RWPE2 (cell line): ENCODE measurements at regions not wholly inside any gene's neighbourhood (a gene's known extent, or its start where the extent isn't known, plus 50 kb on each side); places are given as distances from the start of the nearest gene placed in this dataset.
A peak's percentile ranks its signal among the peaks of the same experiment; 100 is the strongest.
"Not testable (repeated sequence)": the region's sequence is repeated elsewhere in the genome, so short reads cannot be mapped to it uniquely, and the experiment has no call there.

Experiments used
- ATAC-seq: fragments of 200-7000 bp; cut with Tn5 transposase; 3 replicates; pipeline ENCODE4 v1.9.1; 2021; ENCODE audit warnings: low read depth
- DNase-seq: peaks from one replicate; pipeline ENCODE4 v3.0.0-alpha.2; 2020; ENCODE audit warnings: low spot score
- H3K27ac ChIP-seq: fragments of 450-650 bp; 2 replicates; pipeline ENCODE4 v1.5.1; 2017; ENCODE audit warnings: mild to moderate bottlenecking; ENCODE audit not compliant: poor library complexity, severe bottlenecking
- H3K27me3 ChIP-seq: fragments of 250-450 bp; sonication (Bioruptor Pico); 2 replicates; pipeline ENCODE4 v1.5.1; 2021; ENCODE audit warnings: mild to moderate bottlenecking, moderate library complexity; ENCODE audit not compliant: insufficient read depth, poor library complexity, severe bottlenecking
- H3K36me3 ChIP-seq: fragments of 250-450 bp; sonication (Bioruptor Pico); 2 replicates; pipeline ENCODE4 v1.5.1; 2020; ENCODE audit warnings: low read depth, mild to moderate bottlenecking, moderate library complexity
- H3K4me1 ChIP-seq: fragments of 250-450 bp; sonication (Bioruptor Pico); 2 replicates; pipeline ENCODE4 v1.5.1; 2021; ENCODE audit warnings: mild to moderate bottlenecking, moderate library complexity; ENCODE audit not compliant: insufficient read depth, poor library complexity, severe bottlenecking
- H3K4me3 ChIP-seq: fragments of 250-450 bp; sonication (Bioruptor Pico); 2 replicates; pipeline ENCODE4 v1.5.1; 2021; ENCODE audit warnings: mild to moderate bottlenecking, moderate library complexity; ENCODE audit not compliant: severe bottlenecking
- H3K9me3 ChIP-seq: fragments of 250-450 bp; sonication (Bioruptor Pico); 2 replicates; pipeline ENCODE4 v1.5.1; 2021; ENCODE audit warnings: mild to moderate bottlenecking, moderate library complexity; ENCODE audit not compliant: severe bottlenecking
- TF ChIP-seq, protein P1 (sequence below): fragments of 450-650 bp; IDR thresholded peaks from one replicate; pipeline ENCODE4 v1.5.1; 2017; ENCODE audit warnings: mild to moderate bottlenecking, moderate library complexity; ENCODE audit not compliant: poor library complexity, severe bottlenecking

DNA sequence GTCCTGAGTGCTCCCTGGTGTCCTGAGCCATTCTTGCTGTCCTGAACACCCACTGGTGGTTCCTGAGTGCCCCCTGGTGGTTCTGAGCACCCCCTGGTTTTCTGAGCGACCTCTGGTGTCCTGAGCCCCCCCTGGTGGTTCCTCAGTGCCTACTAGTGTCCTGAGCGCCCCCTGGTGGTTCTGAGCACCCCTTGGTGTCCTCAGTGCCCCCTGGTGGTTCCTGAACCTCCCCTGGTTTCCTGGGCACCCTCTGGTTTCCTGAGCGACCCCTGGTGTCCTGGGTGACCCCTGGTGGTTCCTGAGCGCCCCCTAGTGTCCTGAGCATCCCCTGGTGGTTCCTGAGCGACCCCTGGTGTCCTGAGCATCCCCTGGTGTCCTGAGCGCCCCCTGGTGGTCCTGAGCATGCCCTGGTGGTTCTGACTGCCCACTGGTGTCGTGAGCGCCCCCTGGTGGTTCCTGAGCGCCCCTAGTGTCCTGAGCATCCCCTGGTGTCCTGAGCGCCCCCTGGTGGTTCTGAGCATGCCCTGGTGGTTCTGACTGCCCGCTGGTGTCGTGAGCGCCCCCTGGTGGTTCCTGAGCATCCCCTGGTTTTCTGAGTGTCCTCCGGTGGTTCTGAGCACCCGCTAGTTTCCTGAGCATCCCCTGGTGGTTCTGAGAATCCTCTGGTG lies 473.1 kb downstream of the TMEM121 start:
- TF ChIP-seq, protein P1, sequence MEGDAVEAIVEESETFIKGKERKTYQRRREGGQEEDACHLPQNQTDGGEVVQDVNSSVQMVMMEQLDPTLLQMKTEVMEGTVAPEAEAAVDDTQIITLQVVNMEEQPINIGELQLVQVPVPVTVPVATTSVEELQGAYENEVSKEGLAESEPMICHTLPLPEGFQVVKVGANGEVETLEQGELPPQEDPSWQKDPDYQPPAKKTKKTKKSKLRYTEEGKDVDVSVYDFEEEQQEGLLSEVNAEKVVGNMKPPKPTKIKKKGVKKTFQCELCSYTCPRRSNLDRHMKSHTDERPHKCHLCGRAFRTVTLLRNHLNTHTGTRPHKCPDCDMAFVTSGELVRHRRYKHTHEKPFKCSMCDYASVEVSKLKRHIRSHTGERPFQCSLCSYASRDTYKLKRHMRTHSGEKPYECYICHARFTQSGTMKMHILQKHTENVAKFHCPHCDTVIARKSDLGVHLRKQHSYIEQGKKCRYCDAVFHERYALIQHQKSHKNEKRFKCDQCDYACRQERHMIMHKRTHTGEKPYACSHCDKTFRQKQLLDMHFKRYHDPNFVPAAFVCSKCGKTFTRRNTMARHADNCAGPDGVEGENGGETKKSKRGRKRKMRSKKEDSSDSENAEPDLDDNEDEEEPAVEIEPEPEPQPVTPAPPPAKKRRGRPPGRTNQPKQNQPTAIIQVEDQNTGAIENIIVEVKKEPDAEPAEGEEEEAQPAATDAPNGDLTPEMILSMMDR, result peak; percentile 13
- no peak for DNase-seq
- Histone ChIP-seq H3K36me3 (no peaks in the 10 kb centered on the region), H3K27me3 (no peaks in the 10 kb centered on the region), H3K4me1 (no peaks in the 10 kb centered on the region), H3K9me3 (no peaks in the 10 kb centered on the region), H3K27ac (no peak overlapping the region), H3K4me3 (no peak overlapping the region)
- no peak for ATAC-seq

- not testable (repeated sequence) for H3K4me1 ChIP-seq, DNase-seq, ATAC-seq, H3K4me3 ChIP-seq, H3K27me3 ChIP-seq, H3K36me3 ChIP-seq, H3K9me3 ChIP-seq, H3K27ac ChIP-seq
These were observed 473.7 kb downstream of the TMEM121 start for GRCh38 chr14:106000029-106000511.

- H3K36me3 ChIP-seq, H3K4me3 ChIP-seq, H3K27me3 ChIP-seq, ATAC-seq, H3K4me1 ChIP-seq, DNase-seq, H3K9me3 ChIP-seq, H3K27ac ChIP-seq: not testable (repeated sequence)
These were observed 474.9 kb downstream of the TMEM121 start for GRCh38 chr14:106001277-106001676.

DNA sequence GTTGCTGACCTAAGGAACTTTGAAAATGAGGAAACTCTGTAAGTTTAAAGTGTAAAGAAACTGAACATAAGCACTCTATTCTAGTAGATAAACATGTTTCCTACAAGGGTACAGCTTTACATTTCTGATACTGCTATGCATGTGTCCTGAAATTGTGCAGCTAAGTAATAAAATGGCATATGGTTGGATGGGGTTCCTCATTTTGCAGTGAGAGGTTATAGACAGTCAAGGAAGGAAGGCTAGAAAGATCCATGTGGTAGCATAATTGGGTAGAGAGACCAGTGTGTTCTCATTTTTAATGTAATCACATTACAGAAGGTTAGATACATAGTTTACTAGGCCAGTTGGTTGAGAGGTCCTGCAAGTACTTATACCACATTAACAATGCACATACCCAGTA lies 477.0 kb downstream of the TMEM121 start:
- no peak for ATAC-seq
- H3K27ac ChIP-seq, result no peak overlapping the region
- TF ChIP-seq, protein P1, result no peak
- no peak for DNase-seq
- H3K9me3 ChIP-seq, result no peaks in the 10 kb centered on the region
- no peak overlapping the region for H3K4me3 ChIP-seq
- H3K27me3 ChIP-seq, result no peaks in the 10 kb centered on the region
- H3K4me1 ChIP-seq, result no peaks in the 10 kb centered on the region
- H3K36me3 ChIP-seq, result no peaks in the 10 kb centered on the region

GRCh38 chr14:106004937-106005795 lies 478.8 kb downstream of the TMEM121 start:
- not testable (repeated sequence) for H3K27me3 ChIP-seq, ATAC-seq, H3K36me3 ChIP-seq, H3K4me1 ChIP-seq, DNase-seq, H3K27ac ChIP-seq, H3K9me3 ChIP-seq, H3K4me3 ChIP-seq

- DNase-seq, result not testable (repeated sequence)
These were observed 479.7 kb downstream of the TMEM121 start for GRCh38 chr14:106006043-106006442.

DNA sequence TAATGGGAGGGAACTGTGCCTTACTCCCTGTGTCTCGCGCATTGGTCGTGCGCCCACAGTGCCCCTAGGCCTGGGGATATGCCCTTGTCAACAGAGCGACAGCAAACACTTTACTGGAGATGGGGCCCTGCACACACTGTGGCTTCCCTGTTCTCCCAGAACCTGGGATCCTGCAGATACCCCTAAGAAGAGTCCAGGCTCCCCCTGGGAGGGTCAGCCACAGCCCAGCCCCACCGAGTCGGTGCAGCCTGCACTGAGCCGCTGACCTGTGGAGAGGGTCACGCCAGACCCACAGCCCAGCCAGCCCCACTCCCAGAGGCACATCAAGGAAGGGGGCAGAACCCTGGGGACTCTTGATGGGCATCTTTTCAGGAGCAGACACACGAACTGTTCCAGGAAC lies 480.3 kb downstream of the TMEM121 start:
- not testable (repeated sequence) for ATAC-seq, H3K4me1 ChIP-seq

More at GRCh38 chr14:106006043-106006442, 479.7 kb downstream of the TMEM121 start:
- not testable (repeated sequence) for H3K4me1 ChIP-seq, H3K36me3 ChIP-seq, H3K27ac ChIP-seq, ATAC-seq, H3K27me3 ChIP-seq, H3K4me3 ChIP-seq, H3K9me3 ChIP-seq
- TF ChIP-seq, protein P1, result peak; percentile 9

More for the DNA sequence above, 480.3 kb downstream of the TMEM121 start:
- H3K4me3 ChIP-seq, H3K36me3 ChIP-seq, H3K9me3 ChIP-seq, H3K27ac ChIP-seq, H3K27me3 ChIP-seq, DNase-seq: not testable (repeated sequence)
